Panc1 (cell line): ENCODE measurements at regions not wholly inside any gene's neighbourhood (a gene's known extent, or its start where the extent isn't known, plus 50 kb on each side); places are given as distances from the start of the nearest gene placed in this dataset.

ENCODE experiments used
- ATAC-seq: fragments of 200-7000 bp; cut with Tn5 transposase; 2 replicates; pipeline ENCODE4 v1.9.1; 2020; ENCODE audit warnings: mild to moderate bottlenecking, moderate library complexity
- BruUV-seq: library from RNA; stranded (reverse); fragments of 400-500 nt; replicated peaks from 2 replicates; lab custom pipeline; 2021; lab: Mats Ljungman, UMichigan
- CTCF ChIA-PET: fragments of 300-600 bp; sonication (Branson Sonifier 250); formaldehyde crosslinking; loops from one replicate; lab custom pipeline; 2022; ENCODE audit warnings: antibody characterized with exemption; lab: Charles Lee
- POLR2A ChIA-PET: fragments of 300-600 bp; sonication (Branson Sonifier 250); formaldehyde crosslinking; loops from one replicate; lab custom pipeline; 2022; ENCODE audit warnings: antibody characterized with exemption; lab: Charles Lee
- DNase-seq: peaks from one replicate; pipeline ENCODE4 v3.0.0-alpha.2; 2010; ENCODE audit warnings: low read depth, low spot score
- H3K27ac ChIP-seq: 2 replicates; pipeline ENCODE4 v1.5.1; 2011; ENCODE audit warnings: mild to moderate bottlenecking, low read length, inconsistent platforms
- H3K27me3 ChIP-seq: fragments of 200-500 bp; sonication (Bioruptor generic); 2 replicates; pipeline ENCODE4 v1.6.0; 2014; ENCODE audit warnings: low read length, inconsistent platforms; ENCODE audit not compliant: control insufficient read depth, insufficient read depth
- H3K36me3 ChIP-seq: fragments of 200-500 bp; sonication (Bioruptor generic); 2 replicates; pipeline ENCODE4 v1.5.1; 2014; ENCODE audit warnings: inconsistent platforms, mild to moderate bottlenecking, low read length, moderate library complexity; ENCODE audit not compliant: control insufficient read depth, insufficient read depth
- H3K4me1 ChIP-seq: 2 replicates; pipeline ENCODE4 v1.5.1; 2011; ENCODE audit warnings: inconsistent platforms, mild to moderate bottlenecking, low read length, moderate library complexity; ENCODE audit not compliant: control insufficient read depth, insufficient read depth
- H3K4me3 ChIP-seq, 2 experiments: 2 replicates each; pipeline ENCODE4 v1.5.1; 2011 to 2012; ENCODE audit warnings: low read depth in 2 of 2, low read length in 2 of 2, mild to moderate bottlenecking in 2 of 2, inconsistent platforms in 1 of 2, moderate library complexity in 1 of 2
- H3K9me3 ChIP-seq: fragments of 200-500 bp; sonication (Bioruptor generic); 2 replicates; pipeline ENCODE4 v1.5.1; 2014; ENCODE audit warnings: low read depth, mild to moderate bottlenecking, inconsistent platforms, low read length, moderate library complexity; ENCODE audit not compliant: control insufficient read depth, insufficient read depth
- CTCF ChIP-seq: fragments of 450-650 bp; IDR thresholded peaks from 2 replicates; pipeline ENCODE4 v1.5.1; 2017; ENCODE audit warnings: mild to moderate bottlenecking
- POLR2AphosphoS5 ChIP-seq: IDR thresholded peaks from 2 replicates; pipeline ENCODE4 v1.6.1; 2012; ENCODE audit warnings: mild to moderate bottlenecking, low read depth, low read length, moderate library complexity
- REST ChIP-seq, 2 experiments: IDR thresholded peaks; 2 replicates each; pipeline ENCODE4 v1.6.1; 2011 to 2012; ENCODE audit warnings: low read depth in 2 of 2, control low read depth in 1 of 2, low read length in 1 of 2, mild to moderate bottlenecking in 1 of 2, moderate library complexity in 1 of 2; ENCODE audit not compliant: insufficient read depth in 1 of 2
- SIN3A ChIP-seq: IDR thresholded peaks from 2 replicates; pipeline ENCODE4 v1.6.1; 2012; ENCODE audit warnings: low read depth, mild to moderate bottlenecking, low read length, moderate library complexity, borderline replicate concordance; ENCODE audit not compliant: insufficient read depth
- TCF7L2 ChIP-seq: IDR thresholded peaks from 2 replicates; pipeline ENCODE4 v1.6.1; 2011; ENCODE audit warnings: mild to moderate bottlenecking, low read depth, low read length, inconsistent platforms
- in situ Hi-C: cut with HindIII; loops from 2 replicates; pipeline ENCODE4 v1.10.0; 2016; ENCODE audit warnings: low sequenced_read_pairs, low pct_unique_long_range_greater_than_20kb
- intact Hi-C: fragments of 100-400 bp; cut with micrococcal nuclease; formaldehyde crosslinking; loops from one replicate; pipeline ENCODE4 v1.10.0; 2022; ENCODE audit not compliant: unreplicated experiment

- ChIA-PET POLR2A (no interaction called here), CTCF (no interaction called here)
- intact Hi-C loops (no loop called here), in situ Hi-C loops (no loop called here)
- Histone ChIP-seq H3K4me3 (no peak overlapping the region), H3K27me3 (no peaks in the 10 kb centered on the region), H3K9me3 (no peaks in the 10 kb centered on the region), H3K27ac (no peak overlapping the region), H3K4me1 (no peaks in the 10 kb centered on the region), H3K36me3 (no peaks in the 10 kb centered on the region)
- BruUV-seq: no TSS peak
- TF ChIP-seq REST (IDR thresholded peaks at IDR 0.05; ENCODE audit: insufficient read depth in 1 of 2, low read depth in 2 of 2, low read length in 1 of 2) (no peak), POLR2AphosphoS5 (no peak), CTCF (no peak), SIN3A (no peak), TCF7L2 (no peak)
- no peak for DNase-seq
- ATAC-seq: no peak
Observed at GRCh38 chr4:71255976-71256375, 82.8 kb upstream of the SLC4A4 start.

- H3K4me3 ChIP-seq: no peak overlapping the region
- DNase-seq: no peak
- no peaks in the 10 kb centered on the region for H3K9me3 ChIP-seq
- no peaks in the 10 kb centered on the region for H3K4me1 ChIP-seq
- in situ Hi-C loops: no loop called here
- H3K27me3 ChIP-seq: no peaks in the 10 kb centered on the region
- ATAC-seq: no peak
- no peaks in the 10 kb centered on the region for H3K36me3 ChIP-seq
- POLR2A ChIA-PET: no interaction called here
- no peak overlapping the region for H3K27ac ChIP-seq
- CTCF ChIA-PET: no interaction called here
- TF ChIP-seq SIN3A (no peak), CTCF (no peak), REST (IDR thresholded peaks at IDR 0.05; ENCODE audit: insufficient read depth in 1 of 2, low read depth in 2 of 2, low read length in 1 of 2) (no peak), POLR2AphosphoS5 (no peak), TCF7L2 (no peak)
- BruUV-seq: no TSS peak
- intact Hi-C loops: no loop called here
Observed at GRCh38 chr4:71257761-71258160, 81.1 kb upstream of the SLC4A4 start.
